ENCODE measurements at regions not wholly inside any gene's neighbourhood (a gene's known extent, or its start where the extent isn't known, plus 50 kb on each side); places are given as distances from the start of the nearest gene placed in this dataset.
"Not testable (repeated sequence)": the region's sequence is repeated elsewhere in the genome, so short reads cannot be mapped to it uniquely, and the experiment has no call there.

DNA sequence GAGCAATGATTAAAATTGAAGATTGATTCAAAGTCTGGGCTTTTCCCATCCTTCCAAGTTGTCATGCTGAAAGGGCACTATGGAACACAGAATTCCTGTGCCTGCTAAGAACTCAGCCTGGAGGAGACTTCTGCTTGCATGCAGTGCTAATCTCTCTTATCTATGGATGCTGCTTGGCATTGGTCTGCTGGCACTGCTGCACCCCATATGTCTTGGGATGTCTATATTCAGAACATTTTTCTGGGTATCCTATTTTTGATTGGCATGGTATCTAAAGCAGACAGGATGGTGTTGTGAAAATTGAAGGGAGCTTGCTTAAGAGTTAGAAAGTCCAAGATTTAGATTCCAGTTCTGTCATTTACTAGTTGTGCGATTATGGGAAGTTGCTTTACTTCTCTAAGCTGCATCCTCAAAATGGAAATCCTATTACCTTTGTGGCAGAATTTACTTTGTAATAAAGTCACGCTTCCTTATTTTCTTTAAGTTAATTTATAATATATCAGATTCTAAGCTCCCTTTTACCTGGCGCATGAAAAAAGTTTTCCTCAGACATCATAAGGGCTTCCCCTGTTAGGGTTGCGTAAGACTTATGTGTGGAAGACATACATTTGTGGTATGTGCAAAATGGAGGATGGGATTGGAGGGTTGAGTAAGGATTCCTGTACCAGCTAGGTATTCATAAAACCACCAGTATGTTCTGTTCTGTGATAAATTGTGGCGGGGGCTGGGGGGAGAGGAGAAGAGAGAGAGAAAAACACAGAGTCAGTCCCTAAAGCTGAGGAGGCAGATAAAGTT, 254.0 kb downstream of the DMAC1 start:
- no peak for DNase-seq (ENCODE audit: low read depth in 2 of 2)

DNA sequence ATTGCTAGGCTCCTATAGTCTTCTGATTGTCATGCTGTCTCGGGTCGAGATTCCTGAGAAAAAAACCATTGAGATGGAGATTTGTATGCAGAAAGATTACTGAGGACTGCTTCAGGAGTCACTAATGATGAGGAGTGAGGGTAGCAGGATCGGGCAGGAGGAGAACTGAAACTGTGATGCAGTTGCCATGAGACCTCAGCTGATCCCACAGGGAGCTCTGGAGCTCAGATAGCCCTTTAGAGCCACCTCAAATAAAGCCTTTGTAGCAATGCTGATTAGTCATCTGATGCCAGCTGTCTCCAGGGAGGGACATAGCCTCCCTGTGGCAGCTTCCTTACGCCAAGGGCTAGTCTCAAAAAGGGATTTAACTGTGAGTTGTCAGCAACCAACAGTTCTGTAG, 256.9 kb downstream of the DMAC1 start:
- DNase-seq (ENCODE audit: low read depth in 2 of 2), result no peak

DNA sequence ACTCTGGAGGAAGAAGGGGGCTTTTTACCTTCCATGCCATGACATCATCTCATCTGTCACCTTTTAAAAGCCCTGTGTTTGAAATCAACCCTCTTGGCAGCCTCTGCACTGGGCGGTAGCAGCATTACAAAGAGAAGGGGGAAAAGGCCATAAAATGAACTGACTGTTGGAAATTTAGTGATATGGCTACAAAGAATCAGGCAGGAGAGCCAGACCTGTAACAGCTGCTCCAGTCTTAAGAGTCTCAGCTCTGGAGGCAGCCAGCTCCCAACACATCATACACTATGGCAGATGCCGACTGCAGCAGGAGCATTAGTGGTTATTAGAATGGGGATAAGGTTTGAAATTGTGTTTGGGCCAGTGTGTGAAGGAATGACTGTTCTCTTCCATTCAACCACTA, 257.5 kb downstream of the DMAC1 start:
- no peak for DNase-seq (ENCODE audit: low read depth in 2 of 2)

DNA sequence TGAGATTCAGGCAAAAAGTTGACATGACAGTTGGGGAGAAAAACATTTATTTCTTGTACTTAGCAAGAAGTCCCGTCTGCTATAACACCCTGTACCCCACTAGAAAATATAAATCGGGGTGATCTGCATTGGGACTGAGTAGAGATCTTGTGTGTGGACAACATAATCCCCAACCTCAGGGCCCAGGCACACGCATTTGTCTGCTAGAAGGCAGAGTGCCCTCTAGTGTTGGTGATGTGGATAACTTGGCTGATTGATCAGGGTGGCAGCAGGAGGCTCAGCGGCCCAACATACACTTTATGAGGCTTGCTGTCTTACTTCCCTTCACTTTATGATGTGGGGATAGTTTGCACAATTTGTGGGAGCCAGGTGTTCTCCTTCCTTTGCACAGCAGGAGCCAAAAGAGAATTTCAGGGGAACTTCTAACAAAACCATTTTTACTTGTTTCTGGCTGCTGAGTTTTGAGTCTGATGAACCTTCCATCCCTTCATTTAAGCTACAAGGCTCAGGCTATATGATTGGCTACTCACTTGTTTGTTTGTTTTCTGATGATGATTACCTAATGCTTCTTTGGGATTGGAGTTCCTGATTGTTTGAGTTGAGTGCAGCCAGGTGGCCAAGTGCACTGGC, 263.2 kb downstream of the DMAC1 start:
- DNase-seq (ENCODE audit: low read depth in 2 of 2), result peak in 1 of 2 donors; percentile 14

- no peak for DNase-seq (ENCODE audit: low read depth in 2 of 2)
Measured at GRCh38 chr9:7534211-7534935, 265.2 kb downstream of the DMAC1 start.

DNA sequence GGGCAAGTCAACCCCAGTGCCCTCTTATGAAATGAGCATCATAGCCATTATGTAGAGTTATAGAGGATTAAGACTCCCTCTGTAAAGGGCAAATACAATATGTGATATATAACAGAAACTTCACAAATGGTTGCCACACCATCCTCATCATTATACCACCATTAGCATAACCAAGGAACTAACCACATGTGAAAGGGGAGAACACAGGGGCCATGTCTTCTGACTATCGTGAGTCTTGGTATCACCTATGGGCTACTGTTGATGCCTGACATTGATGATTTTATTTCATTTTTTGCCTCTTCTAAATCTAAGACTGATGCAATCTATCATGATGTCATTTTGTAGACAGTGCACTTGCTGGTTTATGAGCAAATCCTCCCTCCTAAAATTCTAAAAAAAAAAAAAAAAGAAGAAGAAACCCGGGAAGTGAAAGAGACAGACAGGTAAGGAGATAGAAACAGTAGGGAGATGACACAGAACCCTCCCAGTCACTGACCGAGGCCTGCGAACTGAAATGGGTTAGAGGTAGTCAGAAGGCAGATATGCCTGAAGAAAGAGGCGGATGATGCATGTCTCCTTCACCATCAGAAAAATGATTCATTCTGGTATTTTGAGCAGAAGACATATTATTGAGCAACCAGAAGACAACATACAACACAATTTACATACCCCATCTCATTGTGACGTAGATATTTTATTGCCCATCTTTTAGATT, 266.0 kb downstream of the DMAC1 start:
- no peak for DNase-seq (ENCODE audit: low read depth in 2 of 2)

GRCh38 chr9:7523426-7524043, 276.0 kb downstream of the DMAC1 start:
- no peak for DNase-seq (ENCODE audit: low read depth in 2 of 2)

GRCh38 chr9:7520396-7520795, 279.2 kb downstream of the DMAC1 start:
- no peak for DNase-seq (ENCODE audit: low read depth in 2 of 2)

GRCh38 chr9:7516376-7516775, 283.2 kb downstream of the DMAC1 start:
- DNase-seq (ENCODE audit: low read depth in 2 of 2), result no peak

GRCh38 chr9:7510199-7510598, 289.4 kb downstream of the DMAC1 start:
- no peak for DNase-seq (ENCODE audit: low read depth in 2 of 2)

DNA sequence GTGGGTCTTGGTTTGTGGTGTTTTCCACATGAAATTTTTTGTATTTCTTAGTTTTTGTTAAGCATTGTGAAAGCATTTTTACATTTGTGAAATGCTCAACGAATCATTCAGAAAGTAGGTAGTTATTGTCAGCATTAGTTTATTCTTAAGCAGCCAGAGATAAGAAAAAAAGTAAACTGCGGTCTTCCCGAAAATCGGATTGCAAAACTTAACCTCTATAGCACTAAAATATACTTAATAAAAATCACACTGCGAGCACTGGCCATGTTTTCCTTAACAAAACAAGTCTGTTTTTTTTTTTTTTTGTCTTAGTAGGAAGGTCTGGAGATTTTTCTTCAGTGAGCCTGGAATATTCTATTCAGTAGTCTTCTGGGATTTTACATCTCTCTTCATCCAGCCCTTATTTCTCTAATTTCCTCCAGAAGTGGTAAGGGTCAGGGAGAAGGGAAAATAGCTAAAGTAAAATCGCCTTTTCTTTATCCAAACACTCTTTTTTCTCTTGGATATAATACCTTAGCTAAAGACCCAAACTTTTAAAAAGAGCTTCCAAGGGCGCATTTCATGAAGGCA, 289.9 kb downstream of the DMAC1 start:
- DNase-seq (ENCODE audit: low read depth in 2 of 2), result no peak

- DNase-seq (ENCODE audit: low read depth in 2 of 2), result no peak
Measured at GRCh38 chr9:7508516-7508915, 291.1 kb downstream of the DMAC1 start.

- no peak for DNase-seq (ENCODE audit: low read depth in 2 of 2)
Measured at GRCh38 chr9:7507566-7508270, 291.9 kb downstream of the DMAC1 start.

DNA sequence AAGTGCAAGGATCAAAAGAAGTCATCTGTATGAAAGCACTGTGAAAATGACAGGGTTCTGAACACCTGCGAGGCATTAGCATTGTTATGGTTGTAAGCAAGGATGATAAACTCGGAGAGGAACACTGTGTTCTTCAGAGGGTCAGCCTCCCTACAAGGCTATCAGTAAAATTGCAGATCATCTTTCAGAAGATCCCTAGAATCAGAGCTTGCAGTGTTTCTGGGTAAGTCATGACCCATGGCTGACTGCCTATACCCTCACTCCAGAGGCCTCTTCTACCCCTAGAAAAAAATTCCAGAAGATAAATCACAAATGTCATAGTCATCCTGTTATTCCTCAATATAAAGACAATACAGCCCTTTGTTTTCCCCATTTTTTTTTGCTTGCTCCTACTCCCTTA, 292.6 kb downstream of the DMAC1 start:
- DNase-seq (ENCODE audit: low read depth in 2 of 2), result no peak

DNA sequence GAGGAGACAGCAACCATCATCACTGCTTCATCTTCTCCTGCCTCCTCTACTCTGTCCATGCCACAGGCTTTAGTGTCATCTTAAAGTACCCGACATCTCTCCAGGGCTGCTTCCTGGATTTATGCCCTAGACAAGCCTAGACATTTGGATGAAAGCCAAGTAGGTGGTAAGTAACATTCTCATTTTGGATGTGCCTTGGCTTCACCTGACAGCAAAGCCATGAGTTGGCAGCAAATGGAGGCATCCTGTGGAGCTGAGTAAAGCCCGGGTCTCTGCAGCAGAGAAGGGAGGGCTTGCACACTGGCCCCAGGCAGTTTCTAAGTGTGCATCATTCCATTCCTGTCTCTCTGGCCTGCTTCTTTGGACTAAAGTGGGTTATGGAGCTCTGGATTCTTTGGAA, 299.1 kb downstream of the DMAC1 start:
- no peak for DNase-seq (ENCODE audit: low read depth in 2 of 2)

DNA sequence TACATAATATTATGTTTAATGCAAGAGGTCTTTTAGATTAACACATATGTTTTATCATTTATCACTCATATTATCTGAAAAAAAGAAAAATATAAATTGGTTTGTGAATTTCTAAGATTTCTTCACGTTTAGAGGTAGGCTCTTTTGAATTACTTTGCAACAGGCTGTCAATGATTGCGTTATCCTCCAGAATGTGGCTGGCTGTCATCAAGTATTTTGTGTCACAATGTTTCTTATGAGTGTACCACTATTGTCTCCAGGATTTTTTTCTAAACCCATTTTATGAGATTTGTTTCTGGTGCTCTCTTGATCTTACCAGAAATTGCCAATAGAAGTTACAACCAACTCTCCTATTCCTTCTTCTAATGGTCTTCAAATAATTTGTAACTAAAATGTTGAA, 307.9 kb downstream of the DMAC1 start:
- DNase-seq (ENCODE audit: low read depth in 2 of 2), result no peak

- DNase-seq (ENCODE audit: low read depth in 2 of 2), result no peak
Measured at GRCh38 chr9:7490317-7491108, 309.1 kb downstream of the DMAC1 start.

GRCh38 chr9:7489036-7489435, 310.5 kb downstream of the DMAC1 start:
- no peak for DNase-seq (ENCODE audit: low read depth in 2 of 2)

DNA sequence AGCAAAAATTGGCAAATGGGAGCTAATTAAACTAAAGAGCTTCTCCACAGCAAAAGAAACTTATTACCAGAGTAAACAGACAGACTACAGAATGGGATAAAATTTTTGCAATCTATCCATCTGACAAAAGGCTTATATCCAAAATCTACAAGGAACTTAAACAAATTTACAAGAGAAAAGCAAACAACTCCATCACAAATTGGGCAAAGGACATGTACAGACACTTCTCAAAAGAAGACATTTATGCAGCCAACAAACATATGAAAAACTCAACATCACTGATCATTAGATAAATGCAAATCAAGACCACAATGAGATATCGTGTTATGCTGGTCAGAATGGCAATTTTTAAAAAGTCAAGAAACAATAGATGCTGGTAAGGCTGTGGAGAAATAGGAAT, 315.6 kb downstream of the DMAC1 start:
- not testable (repeated sequence) for DNase-seq (ENCODE audit: low read depth in 2 of 2)

GRCh38 chr9:7481570-7481969, 318.0 kb downstream of the DMAC1 start:
- DNase-seq (ENCODE audit: low read depth in 2 of 2), result no peak
